GM23338 (cell line): ENCODE measurements at regions not wholly inside any gene's neighbourhood (a gene's known extent, or its start where the extent isn't known, plus 50 kb on each side); places are given as distances from the start of the nearest gene placed in this dataset.

ENCODE experiments used
- ATAC-seq: fragments of 200-7000 bp; cut with Tn5 transposase; 3 replicates; pipeline ENCODE4 v1.9.1; 2020
- DNase-seq: peaks from one replicate; pipeline ENCODE4 v3.0.0-alpha.2; 2015; ENCODE audit warnings: low spot score
- H2AFZ ChIP-seq: fragments of 200-600 bp; sonication (generic); 2 replicates; pipeline ENCODE4 v1.8.0; 2016; ENCODE audit warnings: antibody characterized with exemption, mild to moderate bottlenecking, moderate library complexity
- H3F3A ChIP-seq: fragments of 200-600 bp; sonication (generic); replicated peaks from 2 replicates; pipeline ENCODE4 v1.8.0; 2017; ENCODE audit warnings: antibody characterized with exemption, mixed run types, low read depth
- H3K27ac ChIP-seq: fragments of 200-600 bp; sonication (generic); 2 replicates; pipeline ENCODE4 v1.6.1; 2016; ENCODE audit warnings: low read depth
- H3K27me3 ChIP-seq: fragments of 200-600 bp; sonication (generic); 2 replicates; pipeline ENCODE4 v1.8.0; 2016; ENCODE audit warnings: mild to moderate bottlenecking, mixed run types, moderate library complexity; ENCODE audit not compliant: insufficient read depth
- H3K36me3 ChIP-seq: fragments of 200-600 bp; sonication (generic); 2 replicates; pipeline ENCODE4 v1.8.0; 2016; ENCODE audit warnings: mild to moderate bottlenecking; ENCODE audit not compliant: insufficient read depth
- H3K4me1 ChIP-seq: fragments of 200-600 bp; sonication (generic); 2 replicates; pipeline ENCODE4 v1.8.0; 2016; ENCODE audit warnings: mild to moderate bottlenecking, moderate library complexity; ENCODE audit not compliant: insufficient read depth
- H3K4me2 ChIP-seq: fragments of 200-600 bp; sonication (generic); 2 replicates; pipeline ENCODE4 v1.7.1; 2017; ENCODE audit warnings: mixed run types
- H3K4me3 ChIP-seq: fragments of 200-600 bp; sonication (generic); 2 replicates; pipeline ENCODE4 v1.6.1; 2016; ENCODE audit warnings: mixed run types
- H3K79me2 ChIP-seq: fragments of 200-600 bp; sonication (generic); replicated peaks from 2 replicates; pipeline ENCODE4 v1.8.0; 2017; ENCODE audit warnings: mild to moderate bottlenecking; ENCODE audit not compliant: insufficient read depth
- H3K9me2 ChIP-seq: fragments of 200-600 bp; sonication (generic); 2 replicates; pipeline ENCODE4 v1.8.0; 2017; ENCODE audit not compliant: insufficient read depth
- H4K20me1 ChIP-seq: fragments of 200-600 bp; sonication (generic); replicated peaks from 2 replicates; pipeline ENCODE4 v1.8.0; 2017; ENCODE audit warnings: mild to moderate bottlenecking; ENCODE audit not compliant: insufficient read depth
- H3K27ac Mint-ChIP-seq: 2 replicates; pipeline ENCODE4 v1.8.0; 2020; ENCODE audit warnings: inconsistent platforms, mild to moderate bottlenecking, moderate library complexity, mixed read lengths
- H3K27me3 Mint-ChIP-seq: 3 replicates; pipeline ENCODE4 v1.8.0; 2022; ENCODE audit warnings: low read depth, mild to moderate bottlenecking, moderate library complexity, mixed read lengths, inconsistent platforms; ENCODE audit not compliant: insufficient read depth, poor library complexity
- H3K36me3 Mint-ChIP-seq: 3 replicates; pipeline ENCODE4 v1.8.0; 2021; ENCODE audit warnings: low read depth, mild to moderate bottlenecking, inconsistent platforms, moderate library complexity, mixed read lengths
- H3K4me1 Mint-ChIP-seq: 3 replicates; pipeline ENCODE4 v1.8.0; 2020; ENCODE audit warnings: mild to moderate bottlenecking, inconsistent platforms, mixed read lengths
- H3K4me3 Mint-ChIP-seq: 3 replicates; pipeline ENCODE4 v1.8.0; 2021; ENCODE audit warnings: moderate library complexity, mild to moderate bottlenecking, inconsistent platforms, mixed read lengths
- H3K9me3 Mint-ChIP-seq: 3 replicates; pipeline ENCODE4 v1.8.0; 2020; ENCODE audit warnings: moderate library complexity, mild to moderate bottlenecking, inconsistent platforms, mixed read lengths
- ETS1 ChIP-seq: IDR thresholded peaks from 2 replicates; pipeline ENCODE4 v1.6.1; 2016; ENCODE audit warnings: antibody characterized with exemption
- JUNB ChIP-seq: IDR thresholded peaks from one replicate; pipeline ENCODE4 v1.6.1; 2016; ENCODE audit warnings: antibody characterized with exemption; ENCODE audit not compliant: unreplicated experiment
- POLR2AphosphoS5 ChIP-seq: IDR thresholded peaks from 2 replicates; pipeline ENCODE4 v1.6.1; 2016; ENCODE audit warnings: antibody characterized with exemption, low read depth
- REST ChIP-seq: IDR thresholded peaks from one replicate; pipeline ENCODE4 v1.6.1; 2018; ENCODE audit warnings: antibody characterized with exemption; ENCODE audit not compliant: unreplicated experiment
- ZNF331 ChIP-seq: fragments of 250-450 bp; sonication (Bioruptor Pico); IDR thresholded peaks from 2 replicates; pipeline ENCODE4 v1.5.0; 2020; ENCODE audit warnings: low read depth, mild to moderate bottlenecking, moderate library complexity
- TF ChIP-seq, protein P1 (sequence below): fragments of 250-450 bp; sonication (Bioruptor Pico); IDR thresholded peaks from 2 replicates; pipeline ENCODE4 v1.5.0; 2020; ENCODE audit warnings: mild to moderate bottlenecking, moderate library complexity

- H3K27ac Mint-ChIP-seq = no peak overlapping the region
Observed at GRCh38 chr6:121590438-121590837, 155.0 kb downstream of the GJA1 start.

More at GRCh38 chr6:121590438-121590837, 155.0 kb downstream of the GJA1 start:
- H3K4me3 Mint-ChIP-seq = no peak overlapping the region
- no peak for ATAC-seq
- H3K4me3 ChIP-seq = no peak overlapping the region
- H3K9me3 Mint-ChIP-seq = no peaks in the 10 kb centered on the region
- H3K27ac ChIP-seq = no peak overlapping the region
- no peaks in the 10 kb centered on the region for H3K9me2 ChIP-seq
- no peaks in the 10 kb centered on the region for H3K27me3 Mint-ChIP-seq
- H3K4me1 ChIP-seq = no peaks in the 10 kb centered on the region
- H3K27me3 ChIP-seq = no peaks in the 10 kb centered on the region
- H3K79me2 ChIP-seq = no peaks in the 10 kb centered on the region
- H3K36me3 ChIP-seq = no peaks in the 10 kb centered on the region
- H3K4me2 ChIP-seq = no peak overlapping the region
- H4K20me1 ChIP-seq = no peaks in the 10 kb centered on the region
- TF ChIP-seq POLR2AphosphoS5 (no peak), JUNB (no peak), REST (no peak), ZNF331 (CRISPR knock-in tag) (no peak), ETS1 (no peak)
- TF ChIP-seq, protein P1, sequence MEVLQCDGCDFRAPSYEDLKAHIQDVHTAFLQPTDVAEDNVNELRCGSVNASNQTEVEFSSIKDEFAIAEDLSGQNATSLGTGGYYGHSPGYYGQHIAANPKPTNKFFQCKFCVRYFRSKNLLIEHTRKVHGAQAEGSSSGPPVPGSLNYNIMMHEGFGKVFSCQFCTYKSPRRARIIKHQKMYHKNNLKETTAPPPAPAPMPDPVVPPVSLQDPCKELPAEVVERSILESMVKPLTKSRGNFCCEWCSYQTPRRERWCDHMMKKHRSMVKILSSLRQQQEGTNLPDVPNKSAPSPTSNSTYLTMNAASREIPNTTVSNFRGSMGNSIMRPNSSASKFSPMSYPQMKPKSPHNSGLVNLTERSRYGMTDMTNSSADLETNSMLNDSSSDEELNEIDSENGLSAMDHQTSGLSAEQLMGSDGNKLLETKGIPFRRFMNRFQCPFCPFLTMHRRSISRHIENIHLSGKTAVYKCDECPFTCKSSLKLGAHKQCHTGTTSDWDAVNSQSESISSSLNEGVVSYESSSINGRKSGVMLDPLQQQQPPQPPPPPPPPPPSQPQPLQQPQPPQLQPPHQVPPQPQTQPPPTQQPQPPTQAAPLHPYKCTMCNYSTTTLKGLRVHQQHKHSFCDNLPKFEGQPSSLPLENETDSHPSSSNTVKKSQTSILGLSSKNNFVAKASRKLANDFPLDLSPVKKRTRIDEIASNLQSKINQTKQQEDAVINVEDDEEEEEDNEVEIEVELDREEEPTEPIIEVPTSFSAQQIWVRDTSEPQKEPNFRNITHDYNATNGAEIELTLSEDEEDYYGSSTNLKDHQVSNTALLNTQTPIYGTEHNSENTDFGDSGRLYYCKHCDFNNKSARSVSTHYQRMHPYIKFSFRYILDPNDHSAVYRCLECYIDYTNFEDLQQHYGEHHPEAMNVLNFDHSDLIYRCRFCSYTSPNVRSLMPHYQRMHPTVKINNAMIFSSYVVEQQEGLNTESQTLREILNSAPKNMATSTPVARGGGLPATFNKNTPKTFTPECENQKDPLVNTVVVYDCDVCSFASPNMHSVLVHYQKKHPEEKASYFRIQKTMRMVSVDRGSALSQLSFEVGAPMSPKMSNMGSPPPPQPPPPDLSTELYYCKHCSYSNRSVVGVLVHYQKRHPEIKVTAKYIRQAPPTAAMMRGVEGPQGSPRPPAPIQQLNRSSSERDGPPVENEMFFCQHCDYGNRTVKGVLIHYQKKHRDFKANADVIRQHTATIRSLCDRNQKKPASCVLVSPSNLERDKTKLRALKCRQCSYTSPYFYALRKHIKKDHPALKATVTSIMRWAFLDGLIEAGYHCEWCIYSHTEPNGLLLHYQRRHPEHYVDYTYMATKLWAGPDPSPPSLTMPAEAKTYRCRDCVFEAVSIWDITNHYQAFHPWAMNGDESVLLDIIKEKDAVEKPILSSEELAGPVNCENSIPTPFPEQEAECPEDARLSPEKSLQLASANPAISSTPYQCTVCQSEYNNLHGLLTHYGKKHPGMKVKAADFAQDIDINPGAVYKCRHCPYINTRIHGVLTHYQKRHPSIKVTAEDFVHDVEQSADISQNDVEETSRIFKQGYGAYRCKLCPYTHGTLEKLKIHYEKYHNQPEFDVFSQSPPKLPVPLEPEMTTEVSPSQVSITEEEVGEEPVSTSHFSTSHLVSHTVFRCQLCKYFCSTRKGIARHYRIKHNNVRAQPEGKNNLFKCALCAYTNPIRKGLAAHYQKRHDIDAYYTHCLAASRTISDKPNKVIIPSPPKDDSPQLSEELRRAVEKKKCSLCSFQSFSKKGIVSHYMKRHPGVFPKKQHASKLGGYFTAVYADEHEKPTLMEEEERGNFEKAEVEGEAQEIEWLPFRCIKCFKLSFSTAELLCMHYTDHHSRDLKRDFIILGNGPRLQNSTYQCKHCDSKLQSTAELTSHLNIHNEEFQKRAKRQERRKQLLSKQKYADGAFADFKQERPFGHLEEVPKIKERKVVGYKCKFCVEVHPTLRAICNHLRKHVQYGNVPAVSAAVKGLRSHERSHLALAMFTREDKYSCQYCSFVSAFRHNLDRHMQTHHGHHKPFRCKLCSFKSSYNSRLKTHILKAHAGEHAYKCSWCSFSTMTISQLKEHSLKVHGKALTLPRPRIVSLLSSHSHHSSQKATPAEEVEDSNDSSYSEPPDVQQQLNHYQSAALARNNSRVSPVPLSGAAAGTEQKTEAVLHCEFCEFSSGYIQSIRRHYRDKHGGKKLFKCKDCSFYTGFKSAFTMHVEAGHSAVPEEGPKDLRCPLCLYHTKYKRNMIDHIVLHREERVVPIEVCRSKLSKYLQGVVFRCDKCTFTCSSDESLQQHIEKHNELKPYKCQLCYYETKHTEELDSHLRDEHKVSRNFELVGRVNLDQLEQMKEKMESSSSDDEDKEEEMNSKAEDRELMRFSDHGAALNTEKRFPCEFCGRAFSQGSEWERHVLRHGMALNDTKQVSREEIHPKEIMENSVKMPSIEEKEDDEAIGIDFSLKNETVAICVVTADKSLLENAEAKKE (CRISPR knock-in tag) = no peak
- no peaks in the 10 kb centered on the region for H3F3A ChIP-seq
- peak overlapping the region; percentile 57; the same call in 1 of the 2 replicates for H2AFZ ChIP-seq
- H3K36me3 Mint-ChIP-seq = no peaks in the 10 kb centered on the region
- no peak for DNase-seq
- H3K4me1 Mint-ChIP-seq = peaks cover 11% of the 10 kb centered on the region
